ENCODE measurements at regions not wholly inside any gene's neighbourhood (a gene's known extent, or its start where the extent isn't known, plus 50 kb on each side); places are given as distances from the start of the nearest gene placed in this dataset.

DNA sequence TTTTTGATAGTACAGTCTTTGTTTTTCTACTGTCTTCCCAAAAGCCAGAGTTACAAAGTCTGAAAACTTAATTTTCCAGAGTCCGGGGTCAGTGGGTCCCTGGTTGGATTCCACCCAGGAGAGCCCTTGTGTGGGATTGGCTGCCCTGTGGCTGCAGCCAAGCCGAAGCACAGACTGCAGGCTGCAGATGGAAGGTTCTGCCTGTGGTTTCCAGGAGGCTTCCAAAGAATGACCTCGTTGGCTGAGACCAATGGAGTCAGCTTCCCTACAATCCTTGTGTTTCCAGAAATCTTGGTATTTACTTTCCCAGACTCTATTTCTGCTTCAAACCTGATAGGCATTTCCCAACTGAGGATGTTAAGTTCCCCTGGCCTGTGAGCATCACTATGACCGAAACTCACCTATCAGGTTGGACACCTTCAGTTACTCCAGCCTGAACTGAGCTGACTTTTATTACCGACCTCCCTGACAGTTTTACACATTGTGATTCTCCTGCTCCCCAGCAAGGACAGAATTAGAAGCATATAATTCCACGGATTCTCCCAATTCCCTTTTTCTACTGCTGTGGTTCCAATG, 117.5 kb upstream of the CCDC68 start:
- TF ChIP-seq POLR2A (IDR thresholded peaks at IDR 0.05) (no peak), EP300 (IDR thresholded peaks at IDR 0.05) (no peak)
- TF ChIP-seq, protein P1, sequence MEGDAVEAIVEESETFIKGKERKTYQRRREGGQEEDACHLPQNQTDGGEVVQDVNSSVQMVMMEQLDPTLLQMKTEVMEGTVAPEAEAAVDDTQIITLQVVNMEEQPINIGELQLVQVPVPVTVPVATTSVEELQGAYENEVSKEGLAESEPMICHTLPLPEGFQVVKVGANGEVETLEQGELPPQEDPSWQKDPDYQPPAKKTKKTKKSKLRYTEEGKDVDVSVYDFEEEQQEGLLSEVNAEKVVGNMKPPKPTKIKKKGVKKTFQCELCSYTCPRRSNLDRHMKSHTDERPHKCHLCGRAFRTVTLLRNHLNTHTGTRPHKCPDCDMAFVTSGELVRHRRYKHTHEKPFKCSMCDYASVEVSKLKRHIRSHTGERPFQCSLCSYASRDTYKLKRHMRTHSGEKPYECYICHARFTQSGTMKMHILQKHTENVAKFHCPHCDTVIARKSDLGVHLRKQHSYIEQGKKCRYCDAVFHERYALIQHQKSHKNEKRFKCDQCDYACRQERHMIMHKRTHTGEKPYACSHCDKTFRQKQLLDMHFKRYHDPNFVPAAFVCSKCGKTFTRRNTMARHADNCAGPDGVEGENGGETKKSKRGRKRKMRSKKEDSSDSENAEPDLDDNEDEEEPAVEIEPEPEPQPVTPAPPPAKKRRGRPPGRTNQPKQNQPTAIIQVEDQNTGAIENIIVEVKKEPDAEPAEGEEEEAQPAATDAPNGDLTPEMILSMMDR (IDR thresholded peaks at IDR 0.05) = no peak

Measured in ovary (tissue), 3 donors.